ENCODE measurements at regions not wholly inside any gene's neighbourhood (a gene's known extent, or its start where the extent isn't known, plus 50 kb on each side); places are given as distances from the start of the nearest gene placed in this dataset.

- H3K27me3 ChIP-seq (replicated peaks; ENCODE audit: control insufficient read depth, insufficient read depth, low read length), result no peaks in the 10 kb centered on the region
- no peak for DNase-seq
- H3K9me3 ChIP-seq, result no peaks in the 10 kb centered on the region
- no peak for TF ChIP-seq CTCF (IDR thresholded peaks at IDR 0.05; ENCODE audit: insufficient read depth in 1 of 2, low read depth in 1 of 2, low read length in 1 of 2, severe bottlenecking in 1 of 2, unreplicated experiment in 1 of 2)
- no peaks in the 10 kb centered on the region for H3K4me1 ChIP-seq
- intact Hi-C loops (cut with micrococcal nuclease; ENCODE audit: unreplicated experiment), result no loop called here
- no TSS peak for BruUV-seq (replicated peaks)
- no peaks in the 10 kb centered on the region for H3K36me3 ChIP-seq (ENCODE audit: control insufficient read depth, insufficient read depth, low read length)
- H3K4me3 ChIP-seq (ENCODE audit: low read depth, low read length), result no peak overlapping the region
- no peaks in the 10 kb centered on the region for H3K27me3 Mint-ChIP-seq (ENCODE audit: insufficient read depth, unreplicated experiment)
- H3K4me3 Mint-ChIP-seq (ENCODE audit: unreplicated experiment), result no peak overlapping the region
- H3K27ac Mint-ChIP-seq (ENCODE audit: unreplicated experiment), result no peak overlapping the region
- CTCF ChIA-PET, result no interaction called here
- no peaks in the 10 kb centered on the region for H3K9me3 Mint-ChIP-seq (ENCODE audit: unreplicated experiment)
- H3K4me1 Mint-ChIP-seq (ENCODE audit: low read depth, unreplicated experiment), result no peaks in the 10 kb centered on the region
- POLR2A ChIA-PET, result no interaction called here
- no peaks in the 10 kb centered on the region for H3K36me3 Mint-ChIP-seq (ENCODE audit: insufficient read depth, unreplicated experiment)
Measured at GRCh38 chr4:96646146-96646545, 806.3 kb downstream of the PDHA2 start.

DNA sequence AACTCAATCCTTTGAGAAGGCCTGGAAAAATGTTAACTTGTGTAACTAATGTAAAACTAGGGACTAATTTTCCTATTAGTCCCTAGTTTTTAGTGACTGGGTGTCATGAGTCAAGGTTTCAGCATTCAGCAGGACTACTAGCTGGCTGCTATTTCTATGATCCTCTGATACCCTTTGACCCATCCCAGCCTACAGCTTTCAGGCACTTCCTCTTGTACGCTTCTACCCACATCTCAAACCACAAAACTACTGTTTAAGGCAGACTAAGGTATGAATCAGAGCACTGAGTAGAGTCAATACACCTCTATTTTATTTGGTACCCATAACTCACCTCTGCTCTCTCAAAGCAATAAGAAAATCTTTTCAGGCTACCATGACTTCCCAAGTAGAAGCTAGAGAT, 809.6 kb downstream of the PDHA2 start:
- Mint-ChIP-seq H3K36me3 (ENCODE audit: insufficient read depth, unreplicated experiment) (no peaks in the 10 kb centered on the region), H3K27me3 (ENCODE audit: insufficient read depth, unreplicated experiment) (no peaks in the 10 kb centered on the region), H3K4me3 (ENCODE audit: unreplicated experiment) (no peak overlapping the region), H3K9me3 (ENCODE audit: unreplicated experiment) (no peaks in the 10 kb centered on the region), H3K27ac (ENCODE audit: unreplicated experiment) (no peak overlapping the region), H3K4me1 (ENCODE audit: low read depth, unreplicated experiment) (no peaks in the 10 kb centered on the region)
- Histone ChIP-seq H3K9me3 (no peaks in the 10 kb centered on the region), H3K36me3 (ENCODE audit: control insufficient read depth, insufficient read depth, low read length) (no peaks in the 10 kb centered on the region), H3K27me3 (replicated peaks; ENCODE audit: control insufficient read depth, insufficient read depth, low read length) (no peaks in the 10 kb centered on the region), H3K4me3 (ENCODE audit: low read depth, low read length) (no peak overlapping the region), H3K4me1 (no peaks in the 10 kb centered on the region)
- BruUV-seq (replicated peaks), result no TSS peak
- POLR2A ChIA-PET, result no interaction called here
- CTCF ChIA-PET, result no interaction called here
- no peak for DNase-seq
- TF ChIP-seq CTCF (IDR thresholded peaks at IDR 0.05; ENCODE audit: insufficient read depth in 1 of 2, low read depth in 1 of 2, low read length in 1 of 2, severe bottlenecking in 1 of 2, unreplicated experiment in 1 of 2), result no peak
- intact Hi-C loops (cut with micrococcal nuclease; ENCODE audit: unreplicated experiment), result no loop called here

DNA sequence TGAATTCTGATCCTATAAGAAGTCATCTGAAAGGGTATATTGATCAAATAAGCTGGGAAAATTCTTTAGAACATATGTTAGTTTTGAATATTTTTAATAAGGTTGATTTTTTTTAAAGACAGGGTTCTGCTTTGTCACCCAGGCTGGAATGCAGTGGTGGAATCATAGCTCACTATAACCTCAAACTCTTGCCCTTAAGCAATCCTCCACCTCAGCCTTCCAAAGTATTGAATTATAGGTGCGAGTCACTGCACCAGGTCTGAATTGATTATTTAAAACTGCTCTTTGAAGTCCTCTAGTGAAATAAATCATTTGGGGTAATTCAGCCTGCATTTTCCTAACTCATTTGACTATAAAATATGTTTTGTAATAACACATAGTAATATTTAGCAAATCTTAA, 812.3 kb downstream of the PDHA2 start:
- Histone ChIP-seq H3K4me3 (ENCODE audit: low read depth, low read length) (no peak overlapping the region), H3K27me3 (replicated peaks; ENCODE audit: control insufficient read depth, insufficient read depth, low read length) (no peaks in the 10 kb centered on the region), H3K4me1 (no peaks in the 10 kb centered on the region), H3K36me3 (ENCODE audit: control insufficient read depth, insufficient read depth, low read length) (no peaks in the 10 kb centered on the region), H3K9me3 (no peaks in the 10 kb centered on the region)
- Mint-ChIP-seq H3K27ac (ENCODE audit: unreplicated experiment) (no peak overlapping the region), H3K9me3 (ENCODE audit: unreplicated experiment) (no peaks in the 10 kb centered on the region), H3K36me3 (ENCODE audit: insufficient read depth, unreplicated experiment) (no peaks in the 10 kb centered on the region), H3K27me3 (ENCODE audit: insufficient read depth, unreplicated experiment) (no peaks in the 10 kb centered on the region), H3K4me3 (ENCODE audit: unreplicated experiment) (no peak overlapping the region), H3K4me1 (ENCODE audit: low read depth, unreplicated experiment) (no peaks in the 10 kb centered on the region)
- CTCF ChIA-PET, result no interaction called here
- intact Hi-C loops (cut with micrococcal nuclease; ENCODE audit: unreplicated experiment), result no loop called here
- BruUV-seq (replicated peaks), result no TSS peak
- POLR2A ChIA-PET, result no interaction called here
- no peak for TF ChIP-seq CTCF (IDR thresholded peaks at IDR 0.05; ENCODE audit: insufficient read depth in 1 of 2, low read depth in 1 of 2, low read length in 1 of 2, severe bottlenecking in 1 of 2, unreplicated experiment in 1 of 2)
- DNase-seq, result no peak
